ENCODE measurements at regions not wholly inside any gene's neighbourhood (a gene's known extent, or its start where the extent isn't known, plus 50 kb on each side); places are given as distances from the start of the nearest gene placed in this dataset.

DNA sequence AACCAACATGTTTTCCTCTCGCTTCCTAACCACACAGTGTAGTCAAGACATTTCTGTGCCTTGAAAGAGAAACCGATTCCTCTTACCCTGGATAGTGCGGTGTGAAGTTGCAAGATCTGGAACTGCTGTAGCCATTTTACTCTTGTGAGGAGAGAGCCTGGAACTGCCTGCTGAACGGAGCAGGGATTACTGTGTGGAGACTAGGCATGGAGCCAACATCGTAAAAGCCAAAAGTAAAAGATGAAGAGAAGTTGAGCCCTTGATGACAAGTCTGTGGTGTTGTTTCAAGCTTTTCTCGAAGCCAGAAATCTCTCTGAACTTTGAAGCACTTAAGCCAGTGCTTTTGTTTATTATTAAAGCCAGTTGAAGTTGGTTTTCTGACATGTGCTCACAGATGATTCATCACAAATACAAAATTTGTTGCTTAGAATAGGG is 110.1 kb upstream of the GRIN3A start:
- TF ChIP-seq, protein P1, sequence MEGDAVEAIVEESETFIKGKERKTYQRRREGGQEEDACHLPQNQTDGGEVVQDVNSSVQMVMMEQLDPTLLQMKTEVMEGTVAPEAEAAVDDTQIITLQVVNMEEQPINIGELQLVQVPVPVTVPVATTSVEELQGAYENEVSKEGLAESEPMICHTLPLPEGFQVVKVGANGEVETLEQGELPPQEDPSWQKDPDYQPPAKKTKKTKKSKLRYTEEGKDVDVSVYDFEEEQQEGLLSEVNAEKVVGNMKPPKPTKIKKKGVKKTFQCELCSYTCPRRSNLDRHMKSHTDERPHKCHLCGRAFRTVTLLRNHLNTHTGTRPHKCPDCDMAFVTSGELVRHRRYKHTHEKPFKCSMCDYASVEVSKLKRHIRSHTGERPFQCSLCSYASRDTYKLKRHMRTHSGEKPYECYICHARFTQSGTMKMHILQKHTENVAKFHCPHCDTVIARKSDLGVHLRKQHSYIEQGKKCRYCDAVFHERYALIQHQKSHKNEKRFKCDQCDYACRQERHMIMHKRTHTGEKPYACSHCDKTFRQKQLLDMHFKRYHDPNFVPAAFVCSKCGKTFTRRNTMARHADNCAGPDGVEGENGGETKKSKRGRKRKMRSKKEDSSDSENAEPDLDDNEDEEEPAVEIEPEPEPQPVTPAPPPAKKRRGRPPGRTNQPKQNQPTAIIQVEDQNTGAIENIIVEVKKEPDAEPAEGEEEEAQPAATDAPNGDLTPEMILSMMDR (IDR thresholded peaks at IDR 0.05), result no peak
- no peak for TF ChIP-seq POLR2A (IDR thresholded peaks at IDR 0.05)

All from uterus (tissue), 2 donors.